IPS-15b (cell line): ENCODE measurements at regions not wholly inside any gene's neighbourhood (a gene's known extent, or its start where the extent isn't known, plus 50 kb on each side); places are given as distances from the start of the nearest gene placed in this dataset.

Source experiments
- H3K27me3 ChIP-seq: one replicate; pipeline ENCODE4 v1.6.1; 2013; ENCODE audit warnings: low read length; ENCODE audit not compliant: control insufficient read depth, insufficient read depth
- H3K36me3 ChIP-seq: one replicate; pipeline ENCODE4 v1.6.1; 2013; ENCODE audit warnings: low read length; ENCODE audit not compliant: control insufficient read depth, insufficient read depth
- H3K4me1 ChIP-seq: one replicate; pipeline ENCODE4 v1.6.1; 2013; ENCODE audit warnings: mild to moderate bottlenecking, low read length; ENCODE audit not compliant: control insufficient read depth, insufficient read depth
- H3K4me3 ChIP-seq: one replicate; pipeline ENCODE4 v1.5.1; 2013; ENCODE audit warnings: low read depth, low read length
- H3K9ac ChIP-seq: one replicate; pipeline ENCODE4 v1.6.1; 2013; ENCODE audit warnings: low read depth, mild to moderate bottlenecking, low read length
- H3K9me3 ChIP-seq: one replicate; pipeline ENCODE4 v1.6.1; 2013; ENCODE audit warnings: mild to moderate bottlenecking, low read length; ENCODE audit not compliant: control insufficient read depth, insufficient read depth

DNA sequence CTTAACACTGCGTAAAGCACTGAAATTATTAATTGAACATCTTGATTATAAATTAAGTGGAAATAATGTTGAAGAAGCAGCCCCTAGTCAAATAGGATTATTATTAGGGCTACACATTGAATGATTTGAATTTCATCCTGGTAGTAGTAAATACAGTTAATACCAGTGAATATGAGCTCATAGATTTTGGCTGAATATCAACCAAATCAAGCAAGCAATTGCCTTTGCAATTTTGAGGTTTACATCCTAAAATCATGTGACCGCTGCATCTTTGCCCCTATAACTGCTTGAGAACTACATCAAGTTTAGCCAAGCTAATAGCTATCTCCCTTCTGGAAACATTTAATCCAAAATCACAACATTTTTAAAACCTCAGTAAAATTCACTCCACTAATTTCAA is 801.2 kb upstream of the PIK3C3 start:
- Histone ChIP-seq H3K9me3 (no peaks in the 10 kb centered on the region), H3K4me1 (no peaks in the 10 kb centered on the region), H3K27me3 (no peaks in the 10 kb centered on the region), H3K36me3 (no peaks in the 10 kb centered on the region), H3K9ac (no peak overlapping the region), H3K4me3 (no peak overlapping the region)

DNA sequence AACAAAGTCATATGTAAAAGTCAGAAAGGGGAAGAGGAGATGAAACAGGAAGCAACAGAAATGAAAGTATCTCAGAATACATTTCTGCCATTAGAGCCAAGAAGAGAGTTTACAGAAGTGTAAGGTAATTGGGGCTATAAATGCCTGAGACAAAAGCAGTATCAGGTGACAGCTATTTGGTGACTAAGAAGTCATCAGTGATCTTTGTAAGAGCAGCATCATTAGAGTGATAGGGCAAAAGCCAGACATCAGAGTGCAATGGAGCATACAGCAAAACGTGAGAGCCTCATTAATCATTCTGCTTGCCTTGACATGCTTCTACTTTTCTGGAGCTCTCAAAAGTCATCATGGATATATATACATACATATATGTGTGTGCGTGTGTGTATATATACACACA is 804.7 kb upstream of the PIK3C3 start:
- Histone ChIP-seq H3K4me3 (no peak overlapping the region), H3K27me3 (no peaks in the 10 kb centered on the region), H3K9me3 (no peaks in the 10 kb centered on the region), H3K4me1 (no peaks in the 10 kb centered on the region), H3K36me3 (no peaks in the 10 kb centered on the region), H3K9ac (no peak overlapping the region)

DNA sequence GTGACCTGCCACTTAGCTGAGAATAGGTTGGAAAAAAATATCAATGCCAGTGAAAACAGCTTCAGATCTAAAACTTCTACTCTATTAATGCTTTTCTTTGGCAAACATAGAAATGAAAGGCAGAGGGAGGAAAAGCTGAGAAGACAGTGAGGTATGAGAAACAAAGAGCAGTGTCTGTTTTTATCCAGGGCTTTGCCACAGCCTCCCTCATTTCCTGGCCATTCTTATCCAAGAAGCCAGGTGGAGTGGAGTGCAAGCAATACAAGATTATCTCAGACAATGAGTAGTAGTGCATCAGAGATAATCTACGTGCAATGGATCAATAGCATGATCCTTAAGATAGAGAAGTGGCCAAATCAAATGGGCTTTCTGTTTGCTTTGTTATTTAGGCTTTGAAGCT is 808.7 kb upstream of the PIK3C3 start:
- Histone ChIP-seq H3K4me3 (no peak overlapping the region), H3K36me3 (no peaks in the 10 kb centered on the region), H3K4me1 (no peaks in the 10 kb centered on the region), H3K9me3 (no peaks in the 10 kb centered on the region), H3K9ac (no peak overlapping the region), H3K27me3 (no peaks in the 10 kb centered on the region)

GRCh38 chr18:41145516-41145915 is 809.5 kb upstream of the PIK3C3 start:
- Histone ChIP-seq H3K4me1 (no peaks in the 10 kb centered on the region), H3K9me3 (no peaks in the 10 kb centered on the region), H3K36me3 (no peaks in the 10 kb centered on the region), H3K9ac (no peak overlapping the region), H3K4me3 (no peak overlapping the region), H3K27me3 (no peaks in the 10 kb centered on the region)

DNA sequence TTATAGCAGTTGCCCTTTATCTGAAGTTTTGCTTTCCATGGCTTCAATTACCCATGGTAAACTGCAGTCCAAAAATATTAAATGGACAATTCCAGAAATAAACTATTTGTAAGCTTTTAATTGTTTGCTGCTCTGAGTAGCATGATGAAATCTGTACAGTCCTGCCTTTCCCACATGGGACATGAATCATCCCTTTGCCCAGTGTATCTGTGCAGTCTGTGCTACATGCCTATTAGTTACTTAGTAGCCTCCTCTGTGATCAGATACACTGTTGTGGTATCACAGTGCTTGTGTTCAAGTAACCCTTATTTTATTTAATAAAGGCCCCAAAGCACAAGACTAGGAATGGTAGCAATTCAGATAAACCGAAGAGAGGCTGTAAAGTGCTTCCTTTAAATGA is 810.6 kb upstream of the PIK3C3 start:
- no peaks in the 10 kb centered on the region for H3K27me3 ChIP-seq
- no peak overlapping the region for H3K4me3 ChIP-seq
- no peaks in the 10 kb centered on the region for H3K4me1 ChIP-seq
- H3K9ac ChIP-seq, result no peak overlapping the region
- H3K36me3 ChIP-seq, result no peaks in the 10 kb centered on the region
- H3K9me3 ChIP-seq, result no peaks in the 10 kb centered on the region

- no peak overlapping the region for H3K4me3 ChIP-seq
- H3K27me3 ChIP-seq, result no peaks in the 10 kb centered on the region
- H3K9ac ChIP-seq, result no peak overlapping the region
- H3K4me1 ChIP-seq, result no peaks in the 10 kb centered on the region
- no peaks in the 10 kb centered on the region for H3K36me3 ChIP-seq
- H3K9me3 ChIP-seq, result no peaks in the 10 kb centered on the region
Observed at GRCh38 chr18:41140506-41140905, 814.5 kb upstream of the PIK3C3 start.

- no peaks in the 10 kb centered on the region for H3K9me3 ChIP-seq
Observed at GRCh38 chr18:41135146-41135545, 819.9 kb upstream of the PIK3C3 start.

GRCh38 chr18:41134426-41134825 is 820.6 kb upstream of the PIK3C3 start:
- Histone ChIP-seq H3K27me3 (no peaks in the 10 kb centered on the region), H3K36me3 (no peaks in the 10 kb centered on the region), H3K9ac (no peak overlapping the region), H3K4me1 (no peaks in the 10 kb centered on the region), H3K4me3 (no peak overlapping the region), H3K9me3 (no peaks in the 10 kb centered on the region)

More at GRCh38 chr18:41135146-41135545, 819.9 kb upstream of the PIK3C3 start:
- no peaks in the 10 kb centered on the region for H3K4me1 ChIP-seq
- H3K27me3 ChIP-seq, result no peaks in the 10 kb centered on the region
- H3K9ac ChIP-seq, result no peak overlapping the region
- no peaks in the 10 kb centered on the region for H3K36me3 ChIP-seq
- no peak overlapping the region for H3K4me3 ChIP-seq

- Histone ChIP-seq H3K9ac (no peak overlapping the region), H3K4me1 (no peaks in the 10 kb centered on the region), H3K27me3 (no peaks in the 10 kb centered on the region), H3K36me3 (no peaks in the 10 kb centered on the region), H3K4me3 (no peak overlapping the region), H3K9me3 (no peaks in the 10 kb centered on the region)
Observed at GRCh38 chr18:41131050-41131449, 824.0 kb upstream of the PIK3C3 start.

DNA sequence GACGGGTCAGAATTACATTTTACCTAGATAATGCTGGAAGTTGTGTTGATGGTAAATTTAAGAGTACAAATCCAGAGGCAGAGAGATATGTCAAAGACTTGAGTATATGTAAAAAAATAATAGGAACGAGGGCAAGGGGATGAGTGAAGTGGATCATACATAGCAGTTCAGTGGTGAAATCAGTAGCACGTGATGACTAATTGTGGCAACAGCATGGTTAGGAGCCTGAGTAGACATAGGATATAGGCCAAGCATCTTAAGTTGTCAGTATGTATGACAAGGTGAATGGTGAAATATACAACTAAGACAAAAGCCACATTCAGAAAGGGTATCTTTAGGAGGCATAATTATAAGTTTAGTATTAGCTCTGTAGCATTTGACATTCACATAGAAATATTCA is 826.5 kb upstream of the PIK3C3 start:
- Histone ChIP-seq H3K9ac (no peak overlapping the region), H3K9me3 (no peaks in the 10 kb centered on the region)

GRCh38 chr18:41128126-41128525 is 826.9 kb upstream of the PIK3C3 start:
- no peak overlapping the region for H3K4me3 ChIP-seq
- no peaks in the 10 kb centered on the region for H3K9me3 ChIP-seq
- no peaks in the 10 kb centered on the region for H3K36me3 ChIP-seq
- H3K27me3 ChIP-seq, result no peaks in the 10 kb centered on the region
- no peak overlapping the region for H3K9ac ChIP-seq
- H3K4me1 ChIP-seq, result no peaks in the 10 kb centered on the region

More for the DNA sequence above, 826.5 kb upstream of the PIK3C3 start:
- Histone ChIP-seq H3K27me3 (no peaks in the 10 kb centered on the region), H3K4me1 (no peaks in the 10 kb centered on the region), H3K36me3 (no peaks in the 10 kb centered on the region), H3K4me3 (no peak overlapping the region)

DNA sequence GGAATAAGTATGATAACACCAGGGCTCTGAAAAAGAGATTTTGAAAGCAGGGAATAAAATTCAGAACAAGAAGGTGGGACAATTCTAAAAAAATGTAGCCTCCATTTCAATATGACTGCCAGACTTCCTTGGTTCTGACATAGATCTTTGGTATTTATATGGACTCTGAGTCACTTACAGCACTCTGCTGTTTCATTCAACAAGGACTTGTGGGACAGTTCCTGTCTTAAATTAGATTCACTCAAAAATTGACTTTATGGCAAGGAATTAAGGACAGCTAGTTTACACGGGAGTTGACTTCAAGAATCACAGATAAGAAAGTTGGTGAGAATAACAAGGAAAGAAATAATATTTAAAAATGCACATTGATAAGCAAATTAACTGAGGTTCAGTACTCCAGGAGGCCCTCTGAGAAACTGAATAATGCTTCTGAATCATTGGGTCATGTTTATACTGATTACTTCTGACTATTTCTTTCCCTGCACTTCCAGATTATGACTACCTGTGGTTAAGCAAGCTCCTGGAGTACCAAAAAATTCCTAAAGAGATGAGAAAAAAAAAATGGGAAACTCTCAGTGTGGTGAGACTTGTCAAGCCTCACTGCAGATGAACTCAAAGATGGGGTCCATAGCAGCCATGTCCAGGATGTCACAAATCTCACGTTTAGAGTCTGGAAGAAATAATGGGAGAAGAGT is 828.3 kb upstream of the PIK3C3 start:
- Histone ChIP-seq H3K9me3 (no peaks in the 10 kb centered on the region), H3K4me3 (no peak overlapping the region), H3K36me3 (no peaks in the 10 kb centered on the region), H3K9ac (no peak overlapping the region), H3K27me3 (no peaks in the 10 kb centered on the region), H3K4me1 (no peaks in the 10 kb centered on the region)
